OCI-LY7 (cell line): ENCODE measurements at regions not wholly inside any gene's neighbourhood (a gene's known extent, or its start where the extent isn't known, plus 50 kb on each side); places are given as distances from the start of the nearest gene placed in this dataset.

Experiments
- EZH2phosphoT487 ChIP-seq: fragments of 200-600 bp; sonication (generic); IDR thresholded peaks from 2 replicates; pipeline ENCODE4 v1.6.1; 2018; ENCODE audit warnings: low read depth, borderline replicate concordance, mild to moderate bottlenecking, mixed run types, antibody characterized with exemption, low read length, moderate library complexity, mixed read lengths
- TF ChIP-seq, protein P1 (sequence below): fragments of 200-600 bp; sonication (generic); conservative IDR thresholded peaks from 2 replicates; pipeline ENCODE4 v1.5.1; 2014; ENCODE audit warnings: mild to moderate bottlenecking, antibody characterized with exemption, low read length, moderate library complexity, mixed read lengths

DNA sequence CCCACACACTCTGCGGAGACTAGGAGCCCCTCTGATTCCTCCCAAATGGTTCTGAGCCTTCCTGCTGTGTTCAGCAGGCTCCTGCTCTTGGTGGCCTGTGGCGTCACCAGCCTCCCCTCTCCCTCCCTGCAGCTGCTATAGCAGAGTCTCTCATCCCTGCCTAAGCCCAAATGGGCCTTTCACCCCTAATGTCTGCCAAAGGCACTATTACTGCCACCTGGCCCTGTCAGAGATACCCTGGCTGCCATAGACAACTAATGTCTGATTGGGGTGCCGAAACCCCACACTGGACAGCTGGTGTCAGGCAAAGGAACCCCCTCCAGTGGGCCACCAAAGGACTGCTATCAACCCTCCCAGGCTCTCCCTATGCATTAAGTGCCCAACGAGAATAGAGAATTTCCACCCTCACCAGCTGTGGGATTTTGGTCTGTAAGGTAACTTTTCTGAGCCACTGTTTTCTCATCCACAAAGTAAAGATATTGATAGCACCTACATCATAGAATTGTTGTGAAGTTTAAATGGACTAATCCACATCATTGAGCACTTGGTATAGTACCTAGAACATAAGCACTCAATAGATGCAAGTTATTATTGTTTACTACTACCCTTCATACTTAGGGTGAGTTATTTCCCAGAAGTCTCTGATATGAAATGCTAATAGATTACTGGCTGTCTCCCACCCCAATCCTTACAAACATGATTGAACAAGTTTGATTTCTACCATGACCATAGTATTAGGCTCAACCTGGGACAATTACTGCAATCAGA is 421.3 kb downstream of the MID1IP1 start:
- TF ChIP-seq, protein P1, sequence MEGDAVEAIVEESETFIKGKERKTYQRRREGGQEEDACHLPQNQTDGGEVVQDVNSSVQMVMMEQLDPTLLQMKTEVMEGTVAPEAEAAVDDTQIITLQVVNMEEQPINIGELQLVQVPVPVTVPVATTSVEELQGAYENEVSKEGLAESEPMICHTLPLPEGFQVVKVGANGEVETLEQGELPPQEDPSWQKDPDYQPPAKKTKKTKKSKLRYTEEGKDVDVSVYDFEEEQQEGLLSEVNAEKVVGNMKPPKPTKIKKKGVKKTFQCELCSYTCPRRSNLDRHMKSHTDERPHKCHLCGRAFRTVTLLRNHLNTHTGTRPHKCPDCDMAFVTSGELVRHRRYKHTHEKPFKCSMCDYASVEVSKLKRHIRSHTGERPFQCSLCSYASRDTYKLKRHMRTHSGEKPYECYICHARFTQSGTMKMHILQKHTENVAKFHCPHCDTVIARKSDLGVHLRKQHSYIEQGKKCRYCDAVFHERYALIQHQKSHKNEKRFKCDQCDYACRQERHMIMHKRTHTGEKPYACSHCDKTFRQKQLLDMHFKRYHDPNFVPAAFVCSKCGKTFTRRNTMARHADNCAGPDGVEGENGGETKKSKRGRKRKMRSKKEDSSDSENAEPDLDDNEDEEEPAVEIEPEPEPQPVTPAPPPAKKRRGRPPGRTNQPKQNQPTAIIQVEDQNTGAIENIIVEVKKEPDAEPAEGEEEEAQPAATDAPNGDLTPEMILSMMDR, result no peak
- TF ChIP-seq EZH2phosphoT487, result no peak
